ENCODE measurements at regions not wholly inside any gene's neighbourhood (a gene's known extent, or its start where the extent isn't known, plus 50 kb on each side); places are given as distances from the start of the nearest gene placed in this dataset.

DNA sequence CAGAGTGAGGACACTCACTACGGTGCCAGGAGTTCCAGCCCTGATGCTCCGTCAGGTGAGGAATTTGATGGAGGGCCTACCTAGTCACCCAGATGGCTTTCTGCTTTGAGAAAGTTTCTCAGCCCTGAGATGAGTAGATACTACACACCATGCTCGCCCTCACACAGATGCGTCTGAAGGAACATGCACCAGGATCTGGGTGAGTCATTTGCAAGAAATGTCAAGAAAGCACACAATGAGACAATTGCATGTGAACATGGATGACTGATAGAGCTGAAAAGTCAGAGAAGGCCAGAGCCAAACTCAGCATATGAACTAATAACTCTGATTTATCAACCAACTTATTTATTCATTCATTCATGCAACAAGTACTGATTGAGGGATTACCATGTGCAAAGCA lies 483.9 kb downstream of the OMA1 start:
- TF ChIP-seq, protein P1, sequence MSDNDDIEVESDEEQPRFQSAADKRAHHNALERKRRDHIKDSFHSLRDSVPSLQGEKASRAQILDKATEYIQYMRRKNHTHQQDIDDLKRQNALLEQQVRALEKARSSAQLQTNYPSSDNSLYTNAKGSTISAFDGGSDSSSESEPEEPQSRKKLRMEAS (IDR thresholded peaks at IDR 0.05; ENCODE audit: low read depth): no peak
- TF ChIP-seq GATA2 (CRISPR knock-in tag; IDR thresholded peaks at IDR 0.05) (no peak), RXRA (IDR thresholded peaks at IDR 0.05; ENCODE audit: borderline replicate concordance, low read depth) (no peak), SIN3A (IDR thresholded peaks at IDR 0.05; ENCODE audit: borderline replicate concordance, low read depth, low read length) (no peak), TEAD4 (IDR thresholded peaks at IDR 0.05; ENCODE audit: borderline replicate concordance, insufficient read depth) (no peak), FOSL2 (IDR thresholded peaks at IDR 0.05; ENCODE audit: borderline replicate concordance, low read depth) (no peak), MEF2A (IDR thresholded peaks at IDR 0.05; ENCODE audit: borderline replicate concordance, low read depth) (no peak), EP300 (IDR thresholded peaks at IDR 0.05; ENCODE audit: borderline replicate concordance in 1 of 2, low read depth in 1 of 2, low read length in 1 of 2) (no peak)
- 58% methylated on average over 4 of the region's 4 CpGs for WGBS (ENCODE audit: low lambda C conversion rate)
- H3K27ac ChIP-seq (ENCODE audit: low read depth in 2 of 2, low read length in 1 of 2): no peak overlapping the region
- POLR2A ChIA-PET: no interaction called here
- DNase-seq: no peak
- H2AFZ ChIP-seq (ENCODE audit: low read depth): no peak overlapping the region
- no peak overlapping the region for H3K9ac ChIP-seq
- H3K4me3 ChIP-seq (ENCODE audit: low read depth in 2 of 2, low read length in 1 of 2): no peak overlapping the region
- no peaks in the 10 kb centered on the region for H3K36me3 ChIP-seq (replicated peaks in 1 of 2; ENCODE audit: control insufficient read depth in 1 of 2, insufficient read depth in 2 of 2, low read length in 1 of 2)
- H3K9me2 ChIP-seq: no peaks in the 10 kb centered on the region
- peaks cover 0 to 3% of the 10 kb centered on the region in 2 experiments; a peak in 1 of 4 replicates for H3K4me1 ChIP-seq (ENCODE audit: control insufficient read depth in 1 of 2, insufficient read depth in 2 of 2, low read depth in 1 of 2, low read length in 1 of 2)
- CTCF ChIA-PET: interaction anchor here (0.8 kb wide), 1 partner anchor 101 kb away, joined by 3 read pairs; no protein-coding TSS in a partner anchor
- H3K9me3 ChIP-seq: no peaks in the 10 kb centered on the region
- H3F3A ChIP-seq (replicated peaks; ENCODE audit: insufficient read depth): no peaks in the 10 kb centered on the region
- no peaks in the 10 kb centered on the region for H4K20me1 ChIP-seq (ENCODE audit: insufficient read depth)
- no peaks in the 10 kb centered on the region for H3K27me3 ChIP-seq (ENCODE audit: insufficient read depth)
- H3K79me2 ChIP-seq (ENCODE audit: insufficient read depth): no peaks in the 10 kb centered on the region
- H3K4me2 ChIP-seq: no peak overlapping the region

DNA sequence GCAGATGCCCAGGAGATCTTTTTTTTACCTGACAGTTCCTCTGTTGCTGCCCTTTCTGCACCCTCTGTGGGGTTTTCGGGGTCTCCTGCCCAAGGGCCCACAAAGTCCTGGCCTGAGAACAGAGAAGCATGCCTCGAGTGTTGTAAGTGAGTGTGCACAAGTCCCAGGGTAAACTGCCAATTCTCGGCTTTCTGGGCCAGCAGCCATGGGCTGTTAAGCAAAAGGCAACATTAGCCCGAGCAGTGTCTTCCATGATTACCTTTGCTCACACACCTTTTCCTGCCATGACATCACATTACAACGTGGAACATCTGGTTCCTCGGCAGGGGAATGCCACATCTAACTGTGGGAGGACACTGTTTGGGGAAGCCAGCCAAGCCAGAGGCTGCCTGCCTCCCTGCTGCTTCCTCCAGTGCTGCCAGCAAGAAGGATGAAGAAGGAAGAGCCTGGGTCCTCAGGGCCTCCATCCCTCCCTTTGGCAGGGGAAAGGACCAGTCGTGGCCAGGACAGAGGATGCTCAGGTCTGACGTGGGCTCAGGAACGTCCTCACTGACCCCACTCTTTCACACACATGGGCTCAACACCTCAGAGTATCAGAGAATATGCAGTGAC lies 485.9 kb downstream of the OMA1 start:
- Histone ChIP-seq H4K20me1 (ENCODE audit: insufficient read depth) (no peaks in the 10 kb centered on the region), H3K4me2 (no peak overlapping the region), H3K27me3 (ENCODE audit: insufficient read depth) (no peaks in the 10 kb centered on the region), H3K27ac (ENCODE audit: low read depth in 2 of 2, low read length in 1 of 2) (no peak overlapping the region), H3K9ac (no peak overlapping the region), H3K4me3 (ENCODE audit: low read depth in 2 of 2, low read length in 1 of 2) (no peak overlapping the region), H3F3A (replicated peaks; ENCODE audit: insufficient read depth) (no peaks in the 10 kb centered on the region), H3K9me3 (no peaks in the 10 kb centered on the region), H3K79me2 (ENCODE audit: insufficient read depth) (no peaks in the 10 kb centered on the region), H3K36me3 (replicated peaks in 1 of 2; ENCODE audit: control insufficient read depth in 1 of 2, insufficient read depth in 2 of 2, low read length in 1 of 2) (no peaks in the 10 kb centered on the region), H3K4me1 (ENCODE audit: control insufficient read depth in 1 of 2, insufficient read depth in 2 of 2, low read depth in 1 of 2, low read length in 1 of 2) (peaks cover 0 to 2% of the 10 kb centered on the region in 2 experiments; a peak in 1 of 4 replicates), H3K9me2 (no peaks in the 10 kb centered on the region), H2AFZ (ENCODE audit: low read depth) (no peak overlapping the region)
- ChIA-PET CTCF (no interaction called here), POLR2A (no interaction called here)
- DNase-seq: no peak
- 35% methylated on average over 9 of the region's 9 CpGs for WGBS (ENCODE audit: low lambda C conversion rate)
- no peak for TF ChIP-seq MEF2A (IDR thresholded peaks at IDR 0.05; ENCODE audit: borderline replicate concordance, low read depth)
- TF ChIP-seq NRF1 (IDR thresholded peaks at IDR 0.05; ENCODE audit: low read depth, low read length): no peak
- TF ChIP-seq, protein P2, sequence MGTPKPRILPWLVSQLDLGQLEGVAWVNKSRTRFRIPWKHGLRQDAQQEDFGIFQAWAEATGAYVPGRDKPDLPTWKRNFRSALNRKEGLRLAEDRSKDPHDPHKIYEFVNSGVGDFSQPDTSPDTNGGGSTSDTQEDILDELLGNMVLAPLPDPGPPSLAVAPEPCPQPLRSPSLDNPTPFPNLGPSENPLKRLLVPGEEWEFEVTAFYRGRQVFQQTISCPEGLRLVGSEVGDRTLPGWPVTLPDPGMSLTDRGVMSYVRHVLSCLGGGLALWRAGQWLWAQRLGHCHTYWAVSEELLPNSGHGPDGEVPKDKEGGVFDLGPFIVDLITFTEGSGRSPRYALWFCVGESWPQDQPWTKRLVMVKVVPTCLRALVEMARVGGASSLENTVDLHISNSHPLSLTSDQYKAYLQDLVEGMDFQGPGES (IDR thresholded peaks at IDR 0.05; ENCODE audit: low read depth, low read length): no peak
- no peak for TF ChIP-seq FOXM1 (IDR thresholded peaks at IDR 0.05; ENCODE audit: low read depth)
- TF ChIP-seq POLR2AphosphoS5 (IDR thresholded peaks at IDR 0.05; ENCODE audit: low read depth, low read length): no peak
- TF ChIP-seq, protein P3, sequence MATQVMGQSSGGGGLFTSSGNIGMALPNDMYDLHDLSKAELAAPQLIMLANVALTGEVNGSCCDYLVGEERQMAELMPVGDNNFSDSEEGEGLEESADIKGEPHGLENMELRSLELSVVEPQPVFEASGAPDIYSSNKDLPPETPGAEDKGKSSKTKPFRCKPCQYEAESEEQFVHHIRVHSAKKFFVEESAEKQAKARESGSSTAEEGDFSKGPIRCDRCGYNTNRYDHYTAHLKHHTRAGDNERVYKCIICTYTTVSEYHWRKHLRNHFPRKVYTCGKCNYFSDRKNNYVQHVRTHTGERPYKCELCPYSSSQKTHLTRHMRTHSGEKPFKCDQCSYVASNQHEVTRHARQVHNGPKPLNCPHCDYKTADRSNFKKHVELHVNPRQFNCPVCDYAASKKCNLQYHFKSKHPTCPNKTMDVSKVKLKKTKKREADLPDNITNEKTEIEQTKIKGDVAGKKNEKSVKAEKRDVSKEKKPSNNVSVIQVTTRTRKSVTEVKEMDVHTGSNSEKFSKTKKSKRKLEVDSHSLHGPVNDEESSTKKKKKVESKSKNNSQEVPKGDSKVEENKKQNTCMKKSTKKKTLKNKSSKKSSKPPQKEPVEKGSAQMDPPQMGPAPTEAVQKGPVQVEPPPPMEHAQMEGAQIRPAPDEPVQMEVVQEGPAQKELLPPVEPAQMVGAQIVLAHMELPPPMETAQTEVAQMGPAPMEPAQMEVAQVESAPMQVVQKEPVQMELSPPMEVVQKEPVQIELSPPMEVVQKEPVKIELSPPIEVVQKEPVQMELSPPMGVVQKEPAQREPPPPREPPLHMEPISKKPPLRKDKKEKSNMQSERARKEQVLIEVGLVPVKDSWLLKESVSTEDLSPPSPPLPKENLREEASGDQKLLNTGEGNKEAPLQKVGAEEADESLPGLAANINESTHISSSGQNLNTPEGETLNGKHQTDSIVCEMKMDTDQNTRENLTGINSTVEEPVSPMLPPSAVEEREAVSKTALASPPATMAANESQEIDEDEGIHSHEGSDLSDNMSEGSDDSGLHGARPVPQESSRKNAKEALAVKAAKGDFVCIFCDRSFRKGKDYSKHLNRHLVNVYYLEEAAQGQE (IDR thresholded peaks at IDR 0.05; ENCODE audit: low read depth, low read length): no peak
- TF ChIP-seq ELF1 (IDR thresholded peaks at IDR 0.05): no peak
- TF ChIP-seq FOSL2 (IDR thresholded peaks at IDR 0.05; ENCODE audit: borderline replicate concordance, low read depth): no peak
- TF ChIP-seq, protein P4, sequence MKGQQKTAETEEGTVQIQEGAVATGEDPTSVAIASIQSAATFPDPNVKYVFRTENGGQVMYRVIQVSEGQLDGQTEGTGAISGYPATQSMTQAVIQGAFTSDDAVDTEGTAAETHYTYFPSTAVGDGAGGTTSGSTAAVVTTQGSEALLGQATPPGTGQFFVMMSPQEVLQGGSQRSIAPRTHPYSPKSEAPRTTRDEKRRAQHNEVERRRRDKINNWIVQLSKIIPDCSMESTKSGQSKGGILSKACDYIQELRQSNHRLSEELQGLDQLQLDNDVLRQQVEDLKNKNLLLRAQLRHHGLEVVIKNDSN (IDR thresholded peaks at IDR 0.05; ENCODE audit: borderline replicate concordance, low read depth): no peak
- TF ChIP-seq GABPA (IDR thresholded peaks at IDR 0.05; ENCODE audit: low read depth): no peak
- TF ChIP-seq, protein P5, sequence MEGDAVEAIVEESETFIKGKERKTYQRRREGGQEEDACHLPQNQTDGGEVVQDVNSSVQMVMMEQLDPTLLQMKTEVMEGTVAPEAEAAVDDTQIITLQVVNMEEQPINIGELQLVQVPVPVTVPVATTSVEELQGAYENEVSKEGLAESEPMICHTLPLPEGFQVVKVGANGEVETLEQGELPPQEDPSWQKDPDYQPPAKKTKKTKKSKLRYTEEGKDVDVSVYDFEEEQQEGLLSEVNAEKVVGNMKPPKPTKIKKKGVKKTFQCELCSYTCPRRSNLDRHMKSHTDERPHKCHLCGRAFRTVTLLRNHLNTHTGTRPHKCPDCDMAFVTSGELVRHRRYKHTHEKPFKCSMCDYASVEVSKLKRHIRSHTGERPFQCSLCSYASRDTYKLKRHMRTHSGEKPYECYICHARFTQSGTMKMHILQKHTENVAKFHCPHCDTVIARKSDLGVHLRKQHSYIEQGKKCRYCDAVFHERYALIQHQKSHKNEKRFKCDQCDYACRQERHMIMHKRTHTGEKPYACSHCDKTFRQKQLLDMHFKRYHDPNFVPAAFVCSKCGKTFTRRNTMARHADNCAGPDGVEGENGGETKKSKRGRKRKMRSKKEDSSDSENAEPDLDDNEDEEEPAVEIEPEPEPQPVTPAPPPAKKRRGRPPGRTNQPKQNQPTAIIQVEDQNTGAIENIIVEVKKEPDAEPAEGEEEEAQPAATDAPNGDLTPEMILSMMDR (IDR thresholded peaks at IDR 0.05): no peak
- no peak for TF ChIP-seq TEAD4 (IDR thresholded peaks at IDR 0.05; ENCODE audit: borderline replicate concordance, insufficient read depth)
- TF ChIP-seq, protein P1 (IDR thresholded peaks at IDR 0.05; ENCODE audit: low read depth): no peak
- no peak for TF ChIP-seq RCOR1 (IDR thresholded peaks at IDR 0.05; ENCODE audit: low read length)

Measured in SK-N-SH (cell line).